Glutamatergic neuron (in vitro differentiated cells): ENCODE measurements at regions not wholly inside any gene's neighbourhood (a gene's known extent, or its start where the extent isn't known, plus 50 kb on each side); places are given as distances from the start of the nearest gene placed in this dataset.

Source experiments
- DNase-seq: peaks from one replicate; pipeline ENCODE4 v3.0.0; 2022
- H3K27ac Mint-ChIP-seq: one replicate; pipeline ENCODE4 v1.8.0; 2020; ENCODE audit warnings: mild to moderate bottlenecking, mixed read lengths, inconsistent platforms; ENCODE audit not compliant: unreplicated experiment
- H3K27me3 Mint-ChIP-seq: one replicate; pipeline ENCODE4 v1.8.0; 2020; ENCODE audit warnings: mild to moderate bottlenecking, moderate library complexity, mixed read lengths, inconsistent platforms; ENCODE audit not compliant: unreplicated experiment
- H3K36me3 Mint-ChIP-seq: one replicate; pipeline ENCODE4 v1.8.0; 2020; ENCODE audit warnings: mild to moderate bottlenecking, mixed read lengths, inconsistent platforms; ENCODE audit not compliant: unreplicated experiment
- H3K4me1 Mint-ChIP-seq: one replicate; pipeline ENCODE4 v1.8.0; 2020; ENCODE audit warnings: mild to moderate bottlenecking, low read depth, mixed read lengths, inconsistent platforms; ENCODE audit not compliant: unreplicated experiment
- H3K4me3 Mint-ChIP-seq: one replicate; pipeline ENCODE4 v1.8.0; 2020; ENCODE audit warnings: mild to moderate bottlenecking, mixed read lengths, inconsistent platforms; ENCODE audit not compliant: unreplicated experiment
- H3K9me3 Mint-ChIP-seq: one replicate; pipeline ENCODE4 v1.8.0; 2020; ENCODE audit warnings: mild to moderate bottlenecking, moderate library complexity, mixed read lengths, inconsistent platforms; ENCODE audit not compliant: unreplicated experiment
- CTCF ChIP-seq: fragments of 200-600 bp; sonication (generic); IDR thresholded peaks from one replicate; pipeline ENCODE4 v1.5.0; 2021; ENCODE audit not compliant: partially characterized antibody, unreplicated experiment

GRCh38 chr4:152114562-152114961, 353.8 kb upstream of the GATB start:
- Mint-ChIP-seq H3K27ac (no peak overlapping the region), H3K4me3 (no peak overlapping the region), H3K9me3 (peaks cover 7% of the 10 kb centered on the region), H3K4me1 (peaks cover 10% of the 10 kb centered on the region), H3K27me3 (peaks cover 10% of the 10 kb centered on the region), H3K36me3 (peaks cover 17% of the 10 kb centered on the region)
- no peak for TF ChIP-seq CTCF
- no peak for DNase-seq

- Mint-ChIP-seq H3K9me3 (peaks cover 6% of the 10 kb centered on the region), H3K4me3 (no peak overlapping the region), H3K27ac (no peak overlapping the region), H3K4me1 (peaks cover 14% of the 10 kb centered on the region), H3K27me3 (peaks cover 10% of the 10 kb centered on the region), H3K36me3 (peaks cover 17% of the 10 kb centered on the region)
- TF ChIP-seq CTCF: no peak
- no peak for DNase-seq
Observed at GRCh38 chr4:152112887-152113286, 352.1 kb upstream of the GATB start.

GRCh38 chr4:152112190-152112589, 351.4 kb upstream of the GATB start:
- Mint-ChIP-seq H3K9me3 (no peaks in the 10 kb centered on the region), H3K36me3 (peaks cover 13% of the 10 kb centered on the region), H3K4me3 (no peak overlapping the region), H3K27ac (no peak overlapping the region), H3K4me1 (peaks cover 9% of the 10 kb centered on the region), H3K27me3 (peaks cover 6% of the 10 kb centered on the region)
- DNase-seq: no peak
- TF ChIP-seq CTCF: no peak

GRCh38 chr4:152110780-152111179, 350.0 kb upstream of the GATB start:
- Mint-ChIP-seq H3K9me3 (no peaks in the 10 kb centered on the region), H3K27me3 (peaks cover 2% of the 10 kb centered on the region), H3K4me3 (no peak overlapping the region), H3K27ac (no peak overlapping the region), H3K36me3 (no peaks in the 10 kb centered on the region), H3K4me1 (peaks cover 7% of the 10 kb centered on the region)
- no peak for TF ChIP-seq CTCF
- DNase-seq: no peak

GRCh38 chr4:152109531-152110509, 349.0 kb upstream of the GATB start:
- no peak overlapping the region for H3K4me3 Mint-ChIP-seq
- H3K36me3 Mint-ChIP-seq: no peaks in the 10 kb centered on the region
- DNase-seq: no peak
- H3K9me3 Mint-ChIP-seq: no peaks in the 10 kb centered on the region
- H3K27me3 Mint-ChIP-seq: peaks cover 2% of the 10 kb centered on the region
- no peak for TF ChIP-seq CTCF
- peaks cover 13% of the 10 kb centered on the region for H3K4me1 Mint-ChIP-seq
- H3K27ac Mint-ChIP-seq: no peak overlapping the region
